GM12892 (cell line): ENCODE measurements at regions not wholly inside any gene's neighbourhood (a gene's known extent, or its start where the extent isn't known, plus 50 kb on each side); places are given as distances from the start of the nearest gene placed in this dataset.

ENCODE experiments used
- POLR2A ChIP-seq: IDR thresholded peaks from 2 replicates; pipeline ENCODE4 v1.6.1; 2011; ENCODE audit warnings: low read depth, low read length, control low read depth
- POLR2AphosphoS5 ChIP-seq: IDR thresholded peaks from 2 replicates; pipeline ENCODE4 v1.6.1; 2011; ENCODE audit warnings: low read depth, low read length, control low read depth
- TAF1 ChIP-seq: IDR thresholded peaks from 2 replicates; pipeline ENCODE4 v1.6.1; 2011; ENCODE audit warnings: low read depth, mild to moderate bottlenecking, control low read depth, low read length, borderline replicate concordance

DNA sequence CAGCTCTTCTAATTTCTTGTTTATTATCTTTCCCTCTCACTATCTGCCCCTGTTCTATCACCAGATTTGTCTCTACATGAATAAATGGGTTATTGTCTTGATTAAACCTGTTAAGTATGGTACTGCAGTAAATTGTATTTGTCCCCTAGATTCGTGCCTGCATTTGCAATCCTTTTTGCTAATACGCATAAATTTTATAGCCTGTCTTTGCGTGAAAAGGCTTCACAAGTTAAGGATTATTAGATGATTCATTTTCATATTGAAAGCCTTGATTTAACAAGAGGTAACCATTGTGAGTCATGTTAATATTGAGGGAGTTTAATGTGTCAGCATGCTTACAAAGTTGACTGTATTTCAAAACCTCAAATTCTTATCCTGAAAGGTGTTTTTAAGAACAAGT is 204.6 kb downstream of the PCSK1 start:
- TF ChIP-seq POLR2A = no peak
- no peak for TF ChIP-seq POLR2AphosphoS5
- TF ChIP-seq TAF1 = no peak
